HG03460 (cell line): ENCODE measurements at regions not wholly inside any gene's neighbourhood (a gene's known extent, or its start where the extent isn't known, plus 50 kb on each side); places are given as distances from the start of the nearest gene placed in this dataset.
"Not testable (repeated sequence)": the region's sequence is repeated elsewhere in the genome, so short reads cannot be mapped to it uniquely, and the experiment has no call there.

Experiments used
- ATAC-seq: cut with Tn5 transposase; IDR thresholded peaks from one replicate; pipeline ENCODE4 v1.9.1; 2021; ENCODE audit not compliant: unreplicated experiment

GRCh38 chr10:47626975-47627374, 103.5 kb upstream of the AGAP9 start:
- not testable (repeated sequence) for ATAC-seq

GRCh38 chr10:47622719-47623118, 99.3 kb upstream of the AGAP9 start:
- ATAC-seq: not testable (repeated sequence)

DNA sequence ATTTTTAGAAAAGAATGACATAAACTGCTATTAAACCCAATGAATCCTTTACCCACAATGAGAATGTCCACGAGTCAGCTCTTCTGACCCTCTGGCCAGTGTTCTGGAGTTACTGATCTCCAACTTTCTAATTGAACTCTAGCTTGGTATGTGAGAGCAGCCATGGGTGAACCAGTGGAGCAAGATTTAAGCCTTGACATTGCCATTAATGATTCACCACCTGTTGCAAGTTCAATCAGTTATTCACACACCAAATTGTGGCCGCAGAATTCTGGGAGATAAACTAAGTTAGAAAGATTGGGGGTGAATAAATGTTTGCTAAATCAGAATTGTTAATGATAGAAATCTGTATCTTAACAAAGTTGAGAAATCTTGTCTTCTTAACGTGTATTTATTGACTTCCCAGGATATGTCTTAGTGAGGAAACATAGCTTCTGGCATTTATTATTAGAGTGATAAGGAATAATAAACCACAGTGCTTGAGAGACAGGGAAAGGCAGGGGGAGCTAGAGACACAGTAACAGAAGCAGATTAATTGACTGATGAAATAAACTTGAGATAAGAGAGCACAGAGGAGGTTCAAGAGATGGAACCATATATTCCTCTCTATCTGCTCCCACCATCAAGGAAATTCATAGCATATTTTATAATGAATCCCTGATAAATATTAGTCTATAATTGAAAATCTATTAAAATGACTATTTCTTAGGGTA, 96.0 kb upstream of the AGAP9 start:
- not testable (repeated sequence) for ATAC-seq

DNA sequence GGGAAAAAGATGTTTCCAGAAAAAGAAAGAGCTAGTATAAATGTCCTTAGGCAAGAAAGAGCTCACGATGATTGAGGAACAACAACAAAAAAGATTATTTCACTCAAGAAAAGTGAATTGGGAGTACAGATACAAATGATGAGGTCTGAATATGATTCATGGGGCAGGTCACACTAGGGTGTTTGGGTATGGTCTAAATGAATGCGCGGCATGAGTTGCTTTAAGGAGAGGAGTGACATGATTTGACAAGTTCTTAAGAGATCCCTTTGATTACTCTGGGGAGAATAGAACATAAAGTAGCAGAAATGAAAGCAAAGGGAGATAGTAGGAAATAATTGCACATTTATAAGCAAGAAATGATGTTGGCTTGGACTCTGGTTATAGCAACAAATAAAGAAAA, 85.9 kb upstream of the AGAP9 start:
- not testable (repeated sequence) for ATAC-seq

DNA sequence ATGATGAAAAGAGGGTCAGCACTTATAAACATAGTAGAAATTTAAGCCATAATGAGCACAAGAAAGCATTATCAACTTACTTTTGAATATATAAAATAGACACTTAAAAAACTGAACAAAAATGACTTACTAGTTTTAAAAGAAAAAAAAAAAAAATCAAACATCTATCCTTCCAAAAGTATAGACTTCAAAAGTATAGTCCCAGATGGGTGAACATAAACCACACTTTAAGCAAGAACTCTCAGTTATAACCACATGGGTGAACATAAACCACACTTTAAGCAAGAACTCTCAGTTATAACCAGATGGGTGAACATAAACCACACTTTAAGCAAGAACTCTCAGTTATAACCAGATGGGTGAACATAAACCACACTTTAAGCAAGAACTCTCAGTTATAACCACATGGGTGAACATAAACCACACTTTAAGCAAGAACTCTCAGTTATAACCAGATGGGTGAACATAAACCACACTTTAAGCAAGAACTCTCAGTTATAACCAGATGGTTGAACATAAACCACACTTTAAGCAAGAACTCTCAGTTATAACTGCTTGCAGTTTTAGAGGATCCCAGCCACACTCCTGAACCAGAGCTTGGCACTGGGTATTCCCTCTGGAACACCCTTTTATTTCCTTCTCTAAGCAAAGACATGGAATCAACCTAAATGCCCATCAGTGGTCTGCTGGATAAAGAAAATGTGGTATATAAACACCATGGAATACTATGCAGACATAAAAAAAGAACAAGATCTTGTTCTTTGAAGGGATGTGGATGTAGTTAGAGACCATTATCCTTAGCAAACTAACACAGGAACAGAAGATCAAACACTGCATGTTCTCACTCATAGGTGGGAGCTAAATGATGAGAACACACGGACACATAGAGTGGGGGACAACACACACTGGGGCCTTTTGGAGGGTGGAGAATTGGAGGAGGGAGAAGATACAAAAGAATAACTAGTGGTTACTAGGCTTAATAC, 82.6 kb upstream of the AGAP9 start:
- ATAC-seq: peak; percentile 52

- ATAC-seq: not testable (repeated sequence)
These were observed 77.2 kb upstream of the AGAP9 start for GRCh38 chr10:47600604-47601003.

DNA sequence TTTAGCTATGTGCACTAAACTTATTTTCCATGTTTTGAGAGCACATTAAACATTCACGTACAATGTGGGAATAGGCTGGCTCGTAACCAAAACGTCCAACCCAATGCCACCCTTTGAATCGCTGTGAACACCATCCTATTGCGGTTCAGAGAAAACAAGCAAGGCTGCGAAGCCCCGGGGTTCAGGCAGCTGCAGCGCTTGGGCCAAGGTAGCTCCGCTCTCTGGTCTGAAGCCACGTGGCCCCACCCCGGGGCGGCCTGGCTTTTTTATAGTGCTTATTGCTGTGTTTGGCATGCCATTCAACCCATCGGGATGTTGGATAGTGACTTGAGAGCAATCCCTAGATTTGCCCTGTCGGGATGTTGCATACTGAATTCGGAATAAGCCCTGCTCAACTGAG, 76.7 kb upstream of the AGAP9 start:
- ATAC-seq: not testable (repeated sequence)

- not testable (repeated sequence) for ATAC-seq
These were observed 76.2 kb upstream of the AGAP9 start for GRCh38 chr10:47599657-47600056.

DNA sequence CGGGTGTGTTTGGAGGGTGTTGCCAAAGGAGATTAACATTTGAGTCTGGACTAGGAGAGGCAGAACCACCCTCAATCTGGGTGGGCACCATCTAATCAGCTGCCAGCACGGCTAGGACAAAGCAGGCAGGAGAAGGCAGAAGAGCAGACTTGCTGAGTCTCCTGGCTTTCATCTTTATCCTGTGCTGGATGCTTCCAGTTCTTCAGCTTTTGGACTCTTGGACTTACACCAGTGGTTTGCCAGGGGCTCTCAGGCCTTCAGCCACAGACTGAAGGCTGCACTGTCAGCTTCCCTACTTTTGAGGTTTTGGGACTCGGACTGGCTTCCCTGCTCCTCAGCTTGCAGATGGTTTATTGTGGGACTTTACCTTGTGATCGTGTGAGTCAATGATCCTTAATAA, 70.4 kb upstream of the AGAP9 start:
- ATAC-seq: not testable (repeated sequence)

- not testable (repeated sequence) for ATAC-seq
These were observed 69.7 kb upstream of the AGAP9 start for GRCh38 chr10:47593129-47593528.

GRCh38 chr10:47590956-47591355, 67.5 kb upstream of the AGAP9 start:
- ATAC-seq: not testable (repeated sequence)

DNA sequence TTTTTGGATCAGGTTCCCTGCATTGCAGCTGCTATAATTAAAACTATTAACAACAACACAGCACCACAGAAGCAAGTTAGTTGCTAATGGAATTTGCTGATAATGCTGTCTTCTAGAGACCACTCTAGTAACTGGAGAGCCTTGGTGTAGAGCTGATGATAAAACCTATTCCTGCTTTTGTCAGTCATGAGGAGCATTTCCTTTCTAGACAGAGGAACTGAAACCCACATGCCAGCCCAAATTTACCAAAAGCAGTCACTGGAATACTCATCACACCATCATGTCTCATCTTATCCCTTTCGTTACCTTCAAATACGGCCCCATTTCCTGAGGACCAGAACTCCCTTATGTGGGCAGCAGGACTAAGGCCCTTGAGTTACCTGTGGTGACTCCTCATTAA, 67.1 kb upstream of the AGAP9 start:
- ATAC-seq: not testable (repeated sequence)

GRCh38 chr10:47582051-47582450, 58.6 kb upstream of the AGAP9 start:
- ATAC-seq: not testable (repeated sequence)

DNA sequence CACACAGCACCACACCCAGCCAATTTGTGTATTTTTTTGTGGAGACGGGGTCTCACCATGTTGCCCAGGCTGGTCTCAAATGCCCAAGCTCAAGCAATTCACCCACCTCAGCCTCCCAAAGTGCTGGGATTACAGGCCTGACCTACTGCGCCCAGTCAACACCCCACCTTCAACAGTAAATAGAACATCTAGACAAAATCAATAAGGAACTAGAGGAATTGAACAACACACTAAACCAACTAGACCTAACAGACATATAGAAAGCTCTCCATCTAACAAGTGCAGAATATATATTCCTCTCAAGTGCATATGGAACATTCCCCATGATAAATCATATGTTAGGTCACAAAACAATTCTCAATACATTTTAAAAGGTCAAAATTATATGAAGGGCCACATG, 56.6 kb upstream of the AGAP9 start:
- ATAC-seq: not testable (repeated sequence)

- peak; percentile 98 for ATAC-seq
These were observed 55.1 kb upstream of the AGAP9 start for GRCh38 chr10:47578547-47578946.
